SIG-M5 treated with dmso at 0.1 percent for 504 hours (cell line): ENCODE measurements at regions not wholly inside any gene's neighbourhood (a gene's known extent, or its start where the extent isn't known, plus 50 kb on each side); places are given as distances from the start of the nearest gene placed in this dataset.

ENCODE experiments used
- DNase-seq: peaks from one replicate; lab custom pipeline; 2025; ENCODE audit not compliant: unreplicated experiment; lab: John Stamatoyannopoulos, UW

DNA sequence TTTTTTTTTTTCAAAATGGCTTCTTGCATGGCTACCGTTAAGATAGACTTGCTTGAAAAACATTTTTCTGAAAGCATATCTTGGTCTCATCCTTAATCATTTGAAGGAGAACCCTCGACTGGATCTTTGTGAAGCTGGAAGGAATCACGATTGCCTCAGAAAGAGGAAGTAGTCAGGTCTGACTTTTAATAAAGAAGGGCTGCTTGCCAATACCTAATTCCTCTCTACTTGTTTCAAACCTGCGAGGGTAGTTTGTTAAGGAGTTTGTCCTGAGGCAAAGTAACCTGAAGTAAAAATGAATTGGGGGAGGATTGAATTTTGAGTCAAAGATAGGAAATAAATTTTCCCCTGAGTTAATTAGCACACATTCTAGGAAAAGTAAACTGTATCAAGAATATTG lies 288.1 kb upstream of the MAP3K7 start:
- DNase-seq, result no peak

DNA sequence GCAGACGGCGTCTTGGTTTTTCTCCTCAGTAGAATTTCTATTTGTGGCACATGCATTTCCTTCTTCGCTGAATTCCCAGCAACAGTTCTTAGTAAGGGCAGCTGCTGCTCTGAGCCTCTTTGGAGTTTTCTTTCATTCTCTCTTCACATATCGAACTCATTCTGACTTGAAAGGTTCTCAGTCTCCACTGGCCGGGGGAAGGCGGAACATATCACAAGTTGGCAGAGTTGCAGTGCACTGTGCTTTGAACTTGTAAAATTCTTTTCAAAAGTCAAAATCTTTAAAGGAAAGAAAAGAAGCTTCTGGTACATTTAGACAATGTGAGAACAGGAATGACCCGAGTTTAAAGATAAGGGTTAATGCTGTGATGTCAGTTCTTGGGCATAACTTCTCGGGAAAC lies 286.1 kb upstream of the MAP3K7 start:
- DNase-seq, result no peak

GRCh38 chr6:90870561-90870960 lies 283.7 kb upstream of the MAP3K7 start:
- no peak for DNase-seq

- DNase-seq, result no peak
Measured at GRCh38 chr6:90868656-90869055, 281.8 kb upstream of the MAP3K7 start.

- no peak for DNase-seq
Measured at GRCh38 chr6:90868256-90868655, 281.4 kb upstream of the MAP3K7 start.

DNA sequence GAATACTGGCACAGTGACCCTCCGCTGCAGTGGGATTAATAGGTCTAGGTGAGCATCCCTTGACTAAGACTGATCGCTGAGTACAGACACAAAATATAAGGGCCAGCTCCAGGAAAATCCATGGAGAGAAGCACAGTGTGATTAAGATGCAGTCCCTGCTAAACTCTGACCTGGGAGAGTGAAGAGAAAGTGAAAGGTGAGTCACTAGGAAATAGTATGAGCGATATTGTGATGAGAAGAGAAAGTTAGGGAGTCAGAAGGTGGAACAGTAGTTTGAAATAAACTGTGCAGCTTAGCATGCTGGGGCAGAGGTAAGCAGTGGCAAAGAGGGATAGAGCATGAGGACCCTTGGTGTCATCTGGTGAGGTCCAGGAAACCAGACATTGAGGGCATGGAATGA lies 278.6 kb upstream of the MAP3K7 start:
- no peak for DNase-seq

DNA sequence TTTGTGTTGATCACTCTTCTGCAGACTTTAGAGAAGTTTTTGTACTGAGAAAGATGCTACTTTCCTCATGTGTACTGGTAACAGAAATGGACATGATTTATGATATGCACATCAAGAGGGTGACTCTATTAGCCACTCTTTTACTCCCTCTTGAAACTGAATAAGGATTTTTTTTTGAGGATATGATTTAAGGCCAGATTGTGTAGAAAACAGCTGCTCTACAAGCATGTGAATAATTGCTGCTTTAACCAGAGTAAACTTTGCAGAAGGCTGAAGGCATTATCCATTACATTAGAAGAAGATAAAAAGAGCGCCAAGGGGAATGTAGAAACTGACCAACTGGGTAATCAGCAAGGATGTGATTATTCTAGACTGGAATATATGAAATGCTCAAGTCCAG lies 276.2 kb upstream of the MAP3K7 start:
- DNase-seq, result no peak

DNA sequence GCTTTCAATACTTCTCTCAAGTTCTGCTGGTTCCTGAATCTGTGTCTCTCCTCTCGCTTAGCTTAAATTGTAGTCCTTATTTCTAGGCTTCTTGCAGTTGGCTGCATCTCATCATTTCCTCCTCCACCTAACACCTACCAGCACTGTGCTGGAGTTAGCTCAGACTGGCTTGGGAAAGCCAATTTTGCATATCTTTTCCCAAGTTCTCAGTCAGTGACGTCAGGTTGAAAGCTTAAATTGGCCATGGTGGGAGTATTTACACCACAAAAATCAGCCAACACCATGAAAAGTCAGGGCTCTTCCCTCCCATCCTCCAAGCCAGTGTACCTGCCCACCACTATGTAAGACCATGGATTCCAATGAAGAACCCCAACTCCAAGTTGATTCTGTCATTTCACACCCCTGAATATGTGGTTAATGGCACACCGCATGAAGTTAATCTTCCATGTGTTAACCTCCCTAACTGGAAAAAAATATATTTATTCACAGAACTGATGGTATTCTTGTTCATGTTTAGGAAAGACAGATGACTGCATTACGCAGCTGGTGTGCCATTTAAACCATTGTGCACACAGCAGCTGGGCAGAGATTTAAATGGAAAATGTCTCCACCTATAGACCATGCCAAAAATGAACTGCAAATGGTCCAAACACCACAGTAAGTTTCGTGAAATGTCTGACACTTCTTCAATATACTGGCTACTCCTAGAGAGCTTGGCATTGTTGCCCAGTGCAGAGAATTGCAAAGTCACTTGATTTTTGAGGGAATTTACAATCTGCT lies 274.1 kb upstream of the MAP3K7 start:
- DNase-seq, result no peak

GRCh38 chr6:90859612-90860011 lies 272.7 kb upstream of the MAP3K7 start:
- DNase-seq, result no peak

DNA sequence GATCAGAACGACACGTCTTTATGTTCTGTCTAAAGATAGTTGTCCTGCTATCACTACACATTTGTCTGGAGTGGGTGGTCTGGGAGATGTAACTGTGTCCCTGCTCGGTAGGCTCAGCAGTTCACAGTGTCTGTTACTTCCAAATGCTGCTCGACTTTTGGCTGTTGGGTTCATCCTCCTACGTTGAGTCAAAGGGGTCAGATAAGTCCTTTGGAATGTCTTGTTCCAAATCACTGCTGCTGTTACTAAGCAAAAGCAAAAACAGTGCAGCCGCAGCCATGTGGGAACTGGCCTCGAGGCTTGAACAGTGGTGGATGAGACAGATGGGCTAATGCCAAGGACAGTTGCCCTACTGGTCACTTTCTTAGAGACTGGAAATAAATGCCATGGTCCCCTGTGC lies 272.2 kb upstream of the MAP3K7 start:
- no peak for DNase-seq

DNA sequence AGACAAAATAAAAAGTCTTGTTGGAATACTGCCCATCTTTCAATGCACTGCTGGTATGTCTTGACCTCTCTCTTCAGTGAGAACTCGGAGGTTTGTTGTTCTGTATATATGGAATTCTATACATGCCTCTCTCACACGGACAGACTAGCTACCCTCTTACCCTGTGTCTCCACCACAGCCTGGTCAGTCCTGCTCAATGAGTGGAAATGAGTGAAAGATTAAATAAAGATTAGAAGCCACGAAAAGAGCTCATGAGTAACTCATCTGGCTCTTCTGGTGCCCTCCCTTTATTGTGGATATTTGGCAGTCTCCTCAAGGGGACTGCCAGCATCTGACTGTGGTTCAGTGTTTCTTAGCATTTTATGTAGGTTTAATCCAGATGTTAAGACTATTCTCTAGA lies 262.8 kb upstream of the MAP3K7 start:
- no peak for DNase-seq

DNA sequence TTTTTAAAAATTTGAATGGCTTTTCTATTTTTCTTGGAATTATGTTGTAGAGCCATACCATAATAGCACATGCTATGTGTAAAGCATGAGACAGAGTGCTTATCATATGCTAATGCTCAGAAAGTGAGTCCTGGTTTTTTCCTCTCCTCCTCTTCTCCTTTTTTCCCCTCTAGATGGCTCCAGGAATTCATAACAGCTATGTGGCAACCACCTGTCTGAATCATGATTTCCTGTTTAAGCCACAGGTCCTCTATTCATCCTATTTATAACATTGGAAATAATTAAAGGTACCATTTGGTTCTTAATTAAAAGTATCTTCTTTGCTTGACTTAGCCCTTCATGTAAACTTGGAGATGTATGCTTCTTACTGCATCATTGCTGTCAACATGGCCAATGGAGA lies 260.0 kb upstream of the MAP3K7 start:
- no peak for DNase-seq

GRCh38 chr6:90835596-90836212 lies 248.8 kb upstream of the MAP3K7 start:
- DNase-seq, result no peak

DNA sequence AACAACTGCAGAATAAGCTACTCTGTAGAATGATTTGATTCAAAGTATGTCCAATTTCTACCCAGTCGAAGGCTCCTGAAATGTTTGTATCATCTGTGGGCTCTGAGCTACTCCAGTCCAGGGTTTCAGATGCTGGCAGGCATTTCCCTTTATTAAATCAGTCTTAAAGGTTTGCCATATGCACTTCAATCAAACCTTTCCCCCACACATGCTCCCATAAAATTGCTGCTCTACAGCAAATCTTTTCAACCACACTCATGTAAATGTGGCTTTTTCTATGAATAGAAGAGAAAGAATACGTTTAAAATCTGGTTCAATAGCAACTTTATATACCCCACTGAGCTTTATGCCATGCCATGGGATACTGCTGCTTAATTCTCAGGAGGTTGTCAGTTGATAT lies 242.4 kb upstream of the MAP3K7 start:
- DNase-seq, result no peak

GRCh38 chr6:90820436-90820835 lies 233.6 kb upstream of the MAP3K7 start:
- no peak for DNase-seq

- no peak for DNase-seq
Measured at GRCh38 chr6:90819483-90819882, 232.6 kb upstream of the MAP3K7 start.

DNA sequence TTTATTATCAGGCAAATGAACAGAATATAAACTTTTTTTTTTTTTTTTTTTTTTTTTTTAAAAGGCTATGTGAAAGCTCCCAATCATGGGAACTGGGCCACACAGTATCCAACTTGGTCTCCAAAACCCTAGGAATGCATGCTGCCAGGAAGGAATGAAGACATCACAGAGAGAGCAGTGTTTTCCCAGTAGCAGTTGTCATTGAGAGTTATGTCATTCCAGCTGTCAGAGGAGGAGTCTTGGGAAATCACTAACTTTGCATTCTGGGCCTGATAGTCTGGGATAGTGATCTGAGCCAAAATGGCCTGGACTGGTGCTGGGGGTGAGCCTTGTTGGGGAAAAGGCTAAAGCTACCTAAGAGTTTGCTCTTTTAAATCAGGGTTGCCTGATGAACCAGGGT lies 231.3 kb upstream of the MAP3K7 start:
- DNase-seq, result no peak

- no peak for DNase-seq
Measured at GRCh38 chr6:90816764-90817163, 229.9 kb upstream of the MAP3K7 start.

- DNase-seq, result no peak
Measured at GRCh38 chr6:90811596-90812226, 224.8 kb upstream of the MAP3K7 start.

DNA sequence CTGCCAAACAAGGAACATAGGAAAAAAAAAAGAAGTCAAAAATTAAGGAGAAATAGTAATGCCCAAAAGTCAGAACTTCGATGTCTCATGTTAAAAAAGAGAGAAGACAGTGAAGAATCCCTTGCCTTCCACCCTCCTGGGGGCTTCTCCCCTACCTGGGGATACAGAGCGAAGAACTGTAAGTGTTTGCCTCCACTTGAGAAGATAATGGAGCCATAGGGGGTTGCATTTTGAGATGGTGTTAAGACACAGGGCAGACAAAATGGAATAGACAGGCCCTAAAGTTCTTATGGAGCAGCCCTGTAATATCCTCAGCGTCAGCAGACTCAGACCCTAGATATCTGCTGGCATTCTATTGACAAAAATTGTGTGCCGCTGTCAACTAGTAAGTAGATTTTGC lies 222.2 kb upstream of the MAP3K7 start:
- DNase-seq, result no peak

- DNase-seq, result no peak
Measured at GRCh38 chr6:90807791-90808701, 221.2 kb upstream of the MAP3K7 start.
